CD4-positive, alpha-beta T cell treated with Interleukin-10 for 1 hour (primary cell): ENCODE measurements at regions not wholly inside any gene's neighbourhood (a gene's known extent, or its start where the extent isn't known, plus 50 kb on each side); places are given as distances from the start of the nearest gene placed in this dataset.
"Not testable (repeated sequence)": the region's sequence is repeated elsewhere in the genome, so short reads cannot be mapped to it uniquely, and the experiment has no call there.

ENCODE experiments used
- DNase-seq: peaks from one replicate; pipeline ENCODE4 v3.0.0-alpha.2; 2020

- DNase-seq: no peak
These were observed 892.6 kb downstream of the MRPL39 start for GRCh38 chr21:24714646-24715200.

DNA sequence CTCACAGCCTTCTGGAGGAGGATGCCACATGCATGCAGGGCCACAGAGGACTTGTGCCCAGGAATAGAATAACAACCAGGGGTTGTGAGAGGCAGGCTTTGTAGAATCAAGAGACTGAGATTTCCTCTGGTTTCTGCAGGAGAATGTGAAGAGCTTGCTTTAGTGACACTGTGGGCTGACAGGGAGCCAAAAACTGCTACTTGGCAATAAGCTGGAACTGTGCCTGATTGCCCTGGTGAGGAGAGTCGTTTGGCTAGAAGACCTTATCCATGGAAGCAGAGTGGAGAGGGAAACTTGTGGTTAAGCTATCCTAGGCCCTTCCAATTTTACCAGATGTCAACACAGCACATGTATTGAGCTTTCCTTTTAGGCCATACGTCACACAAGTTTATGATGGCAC is 902.1 kb downstream of the MRPL39 start:
- DNase-seq: no peak

DNA sequence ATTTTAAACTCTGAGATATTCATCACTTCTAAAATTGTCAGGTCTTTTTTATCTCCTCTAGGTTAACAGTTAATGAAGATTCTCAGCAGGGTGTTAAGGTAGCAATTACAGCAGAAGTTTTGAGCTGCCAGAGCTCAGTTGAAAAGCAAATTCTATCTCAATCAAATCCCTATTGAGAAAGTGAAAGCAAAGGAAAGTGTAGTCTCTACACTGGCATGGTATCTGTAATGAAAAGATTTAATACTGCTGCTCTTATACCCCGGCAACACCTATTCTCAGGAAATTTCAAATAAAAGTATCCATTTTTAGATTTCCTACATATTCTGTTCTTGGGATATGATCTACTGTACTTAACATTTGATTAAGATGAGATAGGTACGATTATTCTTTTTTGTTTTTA is 913.5 kb downstream of the MRPL39 start:
- DNase-seq: no peak

GRCh38 chr21:24681456-24681855 is 925.8 kb downstream of the MRPL39 start:
- no peak for DNase-seq

DNA sequence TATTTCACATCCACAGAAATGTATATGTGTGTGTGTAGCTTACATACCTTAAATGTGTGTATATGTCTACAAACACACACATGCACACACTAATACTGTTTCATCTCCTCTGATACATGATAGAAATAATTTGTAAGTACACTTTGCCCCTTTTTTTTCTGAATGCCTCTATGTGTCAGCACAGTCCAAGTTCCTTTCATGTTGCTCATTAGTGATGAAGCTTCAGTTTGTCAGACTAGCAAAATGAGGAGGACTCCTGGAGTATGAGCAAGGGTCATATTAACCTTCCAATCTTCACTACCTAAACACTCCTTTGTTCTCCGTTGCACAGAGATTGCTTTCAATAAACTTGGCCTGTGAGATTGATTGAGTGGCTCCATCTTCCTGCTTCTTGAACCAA is 935.4 kb downstream of the MRPL39 start:
- no peak for DNase-seq

- no peak for DNase-seq
These were observed 948.4 kb downstream of the MRPL39 start for GRCh38 chr21:24658926-24659325.

GRCh38 chr21:24658026-24658425 is 949.3 kb downstream of the MRPL39 start:
- DNase-seq: no peak

DNA sequence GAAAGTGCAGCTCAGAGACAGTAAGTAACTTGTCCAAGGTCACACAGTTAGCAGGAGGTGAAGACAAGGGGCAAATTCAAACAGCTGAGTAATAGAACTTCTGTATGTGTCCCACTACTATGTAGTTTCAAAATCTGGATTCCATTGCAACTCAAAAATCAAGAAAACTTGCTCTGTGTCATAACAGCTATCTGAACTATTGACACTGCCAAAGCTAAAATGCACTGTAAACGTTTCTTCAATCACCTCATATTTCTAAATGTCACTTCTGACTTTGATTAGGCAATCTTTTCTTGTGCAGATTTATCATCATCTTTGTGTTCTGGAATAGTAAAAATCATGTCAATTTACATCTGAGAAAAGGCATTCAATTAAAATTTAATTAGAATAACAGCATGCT is 957.6 kb downstream of the MRPL39 start:
- no peak for DNase-seq

DNA sequence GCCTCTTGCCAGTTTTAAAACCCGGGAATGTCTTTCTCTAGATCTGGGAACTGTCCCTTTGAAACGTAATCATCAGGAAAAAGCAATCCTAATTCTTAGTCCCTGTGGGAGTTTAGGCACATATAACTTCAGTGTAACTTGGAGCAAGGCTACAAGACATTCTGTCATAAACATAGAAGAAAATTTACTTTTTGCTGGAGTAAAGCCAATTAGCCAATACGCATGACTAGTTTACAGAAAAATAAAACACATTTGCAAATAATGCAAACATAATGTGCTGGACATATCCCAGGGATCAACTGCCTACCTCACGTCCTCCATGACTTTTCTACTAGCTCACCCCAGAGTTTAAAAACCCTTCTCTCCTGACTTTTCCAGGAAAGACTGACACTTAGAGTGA is 970.6 kb downstream of the MRPL39 start:
- no peak for DNase-seq

DNA sequence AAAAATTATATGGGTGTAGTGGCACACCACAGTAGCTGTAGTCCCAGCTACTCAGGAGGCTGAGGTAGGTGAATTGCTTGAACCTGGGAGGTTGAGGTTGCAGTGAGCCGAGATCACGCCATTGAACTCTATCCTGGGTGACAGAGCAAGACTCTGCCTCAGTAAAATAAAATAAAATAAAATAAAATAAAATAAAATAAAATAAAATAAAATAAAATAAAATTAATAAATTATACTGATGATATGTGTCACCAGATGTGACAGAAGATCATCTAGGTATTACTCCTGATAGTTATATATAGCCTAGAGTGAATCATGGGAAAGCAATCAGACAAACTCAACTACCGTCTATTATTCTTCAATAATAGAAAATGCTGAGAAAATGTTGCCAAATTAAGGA is 972.5 kb downstream of the MRPL39 start:
- no peak for DNase-seq

- no peak for DNase-seq
These were observed 978.7 kb downstream of the MRPL39 start for GRCh38 chr21:24628536-24628935.

GRCh38 chr21:24628046-24628445 is 979.2 kb downstream of the MRPL39 start:
- no peak for DNase-seq

DNA sequence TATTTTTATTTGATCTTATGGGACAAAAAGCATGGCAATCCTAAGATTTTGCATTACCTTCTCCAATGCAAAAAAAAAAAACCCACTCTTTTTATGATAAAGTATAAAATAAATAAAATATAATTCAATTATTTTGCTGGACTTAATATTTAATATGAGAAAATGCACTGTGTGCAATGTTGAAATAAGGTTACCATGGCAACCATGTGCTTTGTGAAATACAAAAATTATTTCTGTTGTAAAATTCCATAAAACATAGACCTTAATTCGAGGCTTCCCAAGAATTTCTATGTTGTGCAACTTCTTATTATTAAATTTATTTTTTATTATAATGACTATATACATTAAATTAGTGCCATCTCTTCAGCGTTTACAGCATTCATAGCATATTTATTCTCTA is 989.5 kb downstream of the MRPL39 start:
- no peak for DNase-seq

DNA sequence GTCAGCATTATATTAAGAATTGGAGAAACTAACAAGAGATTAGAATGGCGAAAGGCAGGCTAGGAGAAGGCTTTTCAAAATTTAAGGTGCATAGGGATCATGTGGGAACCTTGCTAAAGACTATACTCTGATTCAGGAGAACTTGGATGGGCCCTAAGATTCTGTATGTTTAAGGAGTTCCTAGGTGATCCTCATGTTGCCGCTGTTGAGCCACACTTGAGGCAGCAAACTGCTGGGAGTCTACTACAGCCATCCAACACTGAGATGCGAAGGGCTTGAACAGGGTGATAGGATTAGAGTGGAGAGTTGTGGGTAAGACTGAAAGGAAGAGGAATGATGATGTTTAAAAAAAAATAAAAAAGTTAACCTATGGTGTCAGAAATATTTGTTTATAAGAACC is 1013.2 kb downstream of the MRPL39 start:
- no peak for DNase-seq

DNA sequence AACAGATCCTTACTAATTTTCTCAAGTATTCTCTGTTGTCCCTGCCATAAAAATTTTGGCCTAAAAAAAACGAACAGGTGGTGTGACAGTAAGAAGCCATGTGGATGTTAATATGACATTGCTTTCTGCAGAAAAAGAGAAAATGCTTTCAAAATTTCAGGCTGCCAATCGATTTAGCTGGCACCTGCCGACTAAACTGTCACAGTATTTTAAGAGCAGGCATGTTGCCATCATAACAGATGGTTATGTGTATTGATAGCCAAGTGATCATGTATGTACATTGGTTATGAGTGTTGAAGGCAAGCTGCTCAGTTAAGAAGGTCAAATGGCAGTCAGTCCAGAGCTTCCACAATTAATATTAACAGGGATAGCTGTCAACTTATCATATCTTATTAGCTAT is 1017.0 kb downstream of the MRPL39 start:
- DNase-seq: no peak

- no peak for DNase-seq
These were observed 1023.8 kb downstream of the MRPL39 start for GRCh38 chr21:24583473-24583872.

GRCh38 chr21:24577301-24577700 is 1030.0 kb downstream of the MRPL39 start:
- no peak for DNase-seq

DNA sequence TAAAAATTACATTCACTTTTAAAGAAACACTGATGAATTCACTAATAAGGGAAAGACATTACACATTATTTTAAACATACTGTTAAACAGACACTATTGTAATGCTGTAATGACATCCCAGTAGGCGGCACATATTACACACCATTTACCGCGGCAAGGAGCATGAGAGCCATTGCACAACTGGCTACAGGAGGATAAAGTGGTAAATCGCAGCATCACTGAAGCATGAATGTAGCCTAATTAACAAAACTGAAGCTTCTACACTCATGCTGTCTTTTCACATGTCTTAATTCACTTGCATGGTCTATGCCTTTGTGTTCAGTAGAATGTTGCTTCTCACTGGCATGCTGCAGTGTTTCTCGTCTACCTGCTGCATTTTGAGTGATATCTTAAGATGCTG is 1046.0 kb downstream of the MRPL39 start:
- DNase-seq: no peak

GRCh38 chr21:24552491-24552890 is 1054.8 kb downstream of the MRPL39 start:
- no peak for DNase-seq

DNA sequence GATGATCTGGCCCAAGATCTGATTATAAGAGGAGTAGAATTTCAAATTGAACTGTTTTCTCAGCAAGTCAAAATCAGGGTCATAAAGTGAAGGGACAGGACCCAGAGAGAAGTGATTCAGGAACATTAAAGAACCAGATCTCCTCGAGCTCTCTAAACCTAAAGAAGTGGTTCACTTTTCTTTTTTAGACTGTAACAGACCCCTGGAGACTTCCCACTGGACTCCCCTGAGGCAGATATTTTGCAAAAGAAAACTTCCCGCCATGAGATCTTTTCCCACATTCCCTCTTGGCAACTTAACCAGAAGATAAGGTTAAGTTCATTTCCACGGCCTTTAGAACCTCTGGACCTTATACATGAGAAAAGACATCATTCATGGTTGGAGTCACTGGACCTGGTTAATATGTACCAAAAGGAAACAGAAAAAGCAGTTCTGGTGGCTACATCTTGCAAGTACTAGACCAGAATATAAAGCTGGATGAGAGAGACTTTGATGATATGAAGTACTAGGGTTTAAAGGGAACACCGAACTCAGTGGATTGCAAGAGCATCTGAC is 1061.4 kb downstream of the MRPL39 start:
- no peak for DNase-seq

DNA sequence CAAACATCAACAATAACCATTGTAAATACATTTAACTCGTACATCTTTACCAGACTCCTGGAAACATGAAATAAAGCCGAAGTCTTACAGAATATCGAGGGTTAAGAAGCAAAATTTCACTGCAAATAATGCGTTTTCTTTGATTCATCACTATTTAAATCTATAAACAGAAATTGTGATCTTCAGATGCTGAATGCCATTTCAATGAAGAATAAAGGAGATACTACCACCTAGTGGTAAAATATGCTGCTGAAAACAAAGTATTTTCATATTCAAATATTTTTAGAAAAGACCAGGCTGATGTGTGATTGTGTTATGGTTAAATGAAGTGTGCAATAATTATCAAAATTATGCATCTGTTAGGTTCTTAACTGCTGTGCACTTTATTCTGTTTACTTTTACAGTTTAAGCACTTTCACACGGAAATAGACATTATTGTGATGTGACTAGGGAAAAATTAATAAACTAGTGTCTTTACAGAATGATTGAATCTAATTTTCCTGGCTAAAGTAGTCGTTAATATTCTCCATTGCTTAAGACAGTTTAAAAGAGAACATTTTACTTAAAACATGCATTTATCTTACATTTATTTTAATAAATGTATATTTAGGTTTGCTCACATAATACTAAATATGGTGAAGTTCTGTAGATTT is 1093.1 kb downstream of the MRPL39 start:
- DNase-seq: no peak

DNA sequence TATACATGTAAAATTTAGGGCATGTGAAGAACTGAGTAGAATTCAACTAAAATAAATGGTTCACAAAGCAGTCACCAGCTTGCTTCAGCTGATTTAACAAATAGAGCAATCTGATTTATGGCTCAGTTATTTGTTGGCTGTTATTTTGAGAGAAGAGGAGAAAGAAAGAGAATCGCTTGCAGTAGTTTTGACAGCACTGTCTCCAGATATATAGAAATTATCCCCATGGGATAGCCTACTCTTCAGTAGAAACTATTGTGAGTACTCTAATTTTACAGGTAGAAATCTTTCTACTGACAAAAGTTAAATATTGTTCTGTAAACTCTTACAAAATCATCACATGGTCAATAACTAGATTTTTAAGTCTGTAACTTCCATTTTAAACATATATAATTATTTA is 1098.2 kb downstream of the MRPL39 start:
- no peak for DNase-seq

- DNase-seq: no peak
These were observed 1120.3 kb downstream of the MRPL39 start for GRCh38 chr21:24486973-24487372.

DNA sequence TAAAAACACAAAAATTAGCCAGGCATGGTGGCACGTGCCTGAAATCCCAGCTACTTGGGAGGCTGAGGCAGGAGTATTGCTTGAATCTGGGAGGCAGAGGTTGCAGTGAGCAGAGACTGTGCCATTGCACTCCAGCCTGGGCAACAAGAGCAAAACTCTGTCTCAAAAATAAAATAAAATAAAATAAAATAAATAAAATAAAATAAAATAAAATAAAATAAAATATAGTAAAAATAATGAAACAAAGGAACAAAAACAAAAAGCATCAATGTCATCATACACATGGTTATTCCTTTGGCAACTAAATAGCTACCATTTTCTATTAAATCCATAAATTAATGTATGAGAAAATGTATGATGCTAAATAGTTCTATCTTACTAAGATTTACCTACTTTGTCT is 1123.9 kb downstream of the MRPL39 start:
- DNase-seq: not testable (repeated sequence)

DNA sequence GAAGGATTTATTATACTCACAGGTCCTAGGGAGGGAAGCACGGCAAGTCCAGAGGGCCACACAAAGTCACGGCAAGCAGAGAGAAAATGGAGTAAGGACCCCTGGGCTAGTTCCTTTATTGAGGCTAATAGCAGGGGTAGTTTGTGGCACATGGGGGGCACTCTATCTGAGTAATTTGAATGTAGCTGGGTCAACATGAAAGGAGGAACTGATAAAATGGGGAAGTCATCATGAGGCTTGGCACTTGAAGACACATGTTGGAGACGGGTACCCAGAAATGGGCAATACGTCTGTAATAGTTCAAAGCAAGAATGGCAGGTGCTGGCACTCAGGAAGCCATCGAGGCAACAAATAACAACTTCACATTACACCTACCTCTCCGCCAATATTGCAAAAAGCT is 1136.4 kb downstream of the MRPL39 start:
- no peak for DNase-seq
